Astrocyte (in vitro differentiated cells and primary cell): ENCODE measurements at regions not wholly inside any gene's neighbourhood (a gene's known extent, or its start where the extent isn't known, plus 50 kb on each side); places are given as distances from the start of the nearest gene placed in this dataset.

Source experiments
- DNase-seq: peaks from one replicate; pipeline ENCODE4 v3.0.0-alpha.2; 2010; ENCODE audit warnings: low read depth
- FAIRE-seq: peaks from 2 replicates; lab custom pipeline; 2011; peaks lifted over from hg19 to GRCh38; lab: Jason Lieb, UNC
- H2AFZ ChIP-seq: 2 replicates; pipeline ENCODE4 v1.6.0; 2012; ENCODE audit warnings: low read depth, low read length, inconsistent platforms
- H3K27ac ChIP-seq: 2 replicates; pipeline ENCODE4 v1.5.1; 2011; ENCODE audit warnings: low read depth, low read length, inconsistent platforms
- H3K27me3 ChIP-seq: 2 replicates; pipeline ENCODE4 v1.6.0; 2011; ENCODE audit warnings: low read length, inconsistent platforms; ENCODE audit not compliant: insufficient read depth
- H3K36me3 ChIP-seq: 2 replicates; pipeline ENCODE4 v1.5.1; 2011; ENCODE audit warnings: low read length, inconsistent platforms; ENCODE audit not compliant: insufficient read depth
- H3K4me1 ChIP-seq: 2 replicates; pipeline ENCODE4 v1.5.1; 2011; ENCODE audit warnings: low read length, inconsistent platforms; ENCODE audit not compliant: insufficient read depth
- H3K4me2 ChIP-seq: 2 replicates; pipeline ENCODE4 v1.6.0; 2012; ENCODE audit warnings: low read length, inconsistent platforms
- H3K4me3 ChIP-seq: 2 replicates; pipeline ENCODE4 v1.5.1; 2011; ENCODE audit warnings: low read depth, mild to moderate bottlenecking, low read length, inconsistent platforms; ENCODE audit not compliant: insufficient read depth
- H3K79me2 ChIP-seq: 2 replicates; pipeline ENCODE4 v1.6.0; 2012; ENCODE audit warnings: mild to moderate bottlenecking, low read length, inconsistent platforms; ENCODE audit not compliant: insufficient read depth
- H3K9ac ChIP-seq: 2 replicates; pipeline ENCODE4 v1.6.0; 2012; ENCODE audit warnings: mild to moderate bottlenecking, low read length, inconsistent platforms
- H3K9me3 ChIP-seq: 2 replicates; pipeline ENCODE4 v1.5.1; 2012; ENCODE audit warnings: low read depth, mild to moderate bottlenecking, low read length, inconsistent platforms; ENCODE audit not compliant: insufficient read depth
- H4K20me1 ChIP-seq: 2 replicates; pipeline ENCODE4 v1.6.0; 2012; ENCODE audit warnings: low read length, inconsistent platforms; ENCODE audit not compliant: insufficient read depth
- H3K27ac Mint-ChIP-seq: one replicate; pipeline ENCODE4 v1.8.0; 2021; ENCODE audit warnings: mild to moderate bottlenecking, mixed read lengths; ENCODE audit not compliant: unreplicated experiment
- H3K27me3 Mint-ChIP-seq: one replicate; pipeline ENCODE4 v1.8.0; 2021; ENCODE audit warnings: low read depth, mixed read lengths; ENCODE audit not compliant: unreplicated experiment
- H3K36me3 Mint-ChIP-seq: one replicate; pipeline ENCODE4 v1.8.0; 2021; ENCODE audit warnings: low read depth, mixed read lengths; ENCODE audit not compliant: unreplicated experiment
- H3K4me1 Mint-ChIP-seq: one replicate; pipeline ENCODE4 v1.8.0; 2021; ENCODE audit warnings: low read depth, mixed read lengths; ENCODE audit not compliant: unreplicated experiment
- H3K4me3 Mint-ChIP-seq: one replicate; pipeline ENCODE4 v1.8.0; 2021; ENCODE audit warnings: mild to moderate bottlenecking, moderate library complexity, mixed read lengths; ENCODE audit not compliant: unreplicated experiment
- H3K9me3 Mint-ChIP-seq: one replicate; pipeline ENCODE4 v1.8.0; 2021; ENCODE audit warnings: mild to moderate bottlenecking, mixed read lengths; ENCODE audit not compliant: unreplicated experiment
- CTCF ChIP-seq: IDR thresholded peaks from 2 replicates; pipeline ENCODE4 v1.5.1; 2011; ENCODE audit warnings: low read depth, mild to moderate bottlenecking, inconsistent platforms, low read length, moderate library complexity; ENCODE audit not compliant: insufficient read depth
- EZH2 ChIP-seq: IDR thresholded peaks from 2 replicates; pipeline ENCODE4 v1.6.1; 2012; ENCODE audit warnings: mild to moderate bottlenecking, low read length, inconsistent platforms; ENCODE audit not compliant: insufficient read depth

DNA sequence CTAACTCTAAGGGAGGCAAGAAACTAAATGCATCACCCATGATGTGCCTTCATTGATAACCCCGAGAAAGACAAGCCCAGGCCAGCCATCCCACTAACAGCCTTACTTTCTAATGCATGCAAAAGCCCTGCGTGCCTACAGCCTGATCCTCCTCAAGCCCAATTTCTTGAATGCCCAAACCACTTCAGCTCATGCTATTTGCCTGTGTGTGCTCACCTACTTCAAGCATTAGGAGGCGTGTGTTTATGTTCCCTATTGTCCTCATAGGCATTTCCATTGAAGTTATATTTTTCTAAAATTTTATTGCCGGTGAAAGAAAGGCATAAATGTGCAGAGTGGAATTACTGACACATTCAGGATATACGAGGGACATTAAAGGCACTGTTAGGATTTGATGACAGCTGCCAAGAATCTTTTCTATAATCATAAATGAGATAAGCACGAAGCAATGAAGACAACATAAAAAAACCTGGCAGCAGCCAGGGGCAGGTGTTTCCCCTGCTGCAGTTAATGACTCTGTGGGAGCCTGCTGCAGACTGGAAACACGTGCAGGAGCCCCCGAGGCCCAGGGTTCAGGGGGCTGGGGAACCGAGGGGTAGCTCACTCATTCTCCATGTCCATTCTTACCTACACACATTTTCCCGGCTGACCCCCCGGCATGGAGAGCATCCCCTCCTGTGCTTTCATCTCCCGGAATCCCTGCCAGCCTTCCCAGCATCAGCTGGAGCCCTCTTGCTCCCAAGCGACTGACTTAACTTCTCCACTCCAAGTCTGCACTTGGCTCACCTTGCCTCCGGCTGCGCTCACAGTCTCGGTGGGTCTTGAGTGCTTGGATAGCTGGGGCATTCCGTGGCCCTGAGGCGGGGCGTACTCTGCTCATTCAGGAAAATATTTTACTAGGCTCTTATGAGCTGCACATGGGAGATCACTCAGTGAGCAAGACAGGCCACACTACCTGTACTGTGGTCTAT lies 292.3 kb upstream of the SIX2 start:
- H3K4me3 Mint-ChIP-seq = no peak overlapping the region
- H3K4me2 ChIP-seq = no peak overlapping the region
- no peaks in the 10 kb centered on the region for H3K36me3 ChIP-seq
- no peaks in the 10 kb centered on the region for H3K79me2 ChIP-seq
- no peak overlapping the region for H3K27ac Mint-ChIP-seq
- H3K4me3 ChIP-seq = no peak overlapping the region
- peaks cover 42% of the 10 kb centered on the region for H3K27me3 Mint-ChIP-seq
- H3K27ac ChIP-seq = no peak overlapping the region
- H3K9me3 ChIP-seq = no peaks in the 10 kb centered on the region
- no peaks in the 10 kb centered on the region for H3K36me3 Mint-ChIP-seq
- H3K9me3 Mint-ChIP-seq = peaks cover 9% of the 10 kb centered on the region
- TF ChIP-seq EZH2 (no peak), CTCF (no peak)
- FAIRE-seq (no peak), DNase-seq (no peak)
- H3K4me1 ChIP-seq = no peaks in the 10 kb centered on the region
- no peak overlapping the region for H3K9ac ChIP-seq
- peaks cover 3% of the 10 kb centered on the region for H3K4me1 Mint-ChIP-seq
- peaks cover 19% of the 10 kb centered on the region for H3K27me3 ChIP-seq
- no peaks in the 10 kb centered on the region for H4K20me1 ChIP-seq
- no peak overlapping the region for H2AFZ ChIP-seq

GRCh38 chr2:45300026-45300750 lies 290.9 kb upstream of the SIX2 start:
- Histone ChIP-seq H4K20me1 (no peaks in the 10 kb centered on the region), H3K9ac (no peak overlapping the region), H3K36me3 (no peaks in the 10 kb centered on the region), H3K79me2 (no peaks in the 10 kb centered on the region), H3K27me3 (peaks cover 19% of the 10 kb centered on the region), H3K4me2 (no peak overlapping the region), H2AFZ (no peak overlapping the region), H3K4me3 (no peak overlapping the region), H3K4me1 (no peaks in the 10 kb centered on the region), H3K27ac (no peak overlapping the region), H3K9me3 (no peaks in the 10 kb centered on the region)
- Mint-ChIP-seq H3K36me3 (no peaks in the 10 kb centered on the region), H3K9me3 (peaks cover 9% of the 10 kb centered on the region), H3K27me3 (peaks cover 47% of the 10 kb centered on the region), H3K4me3 (no peak overlapping the region), H3K4me1 (peaks cover 3% of the 10 kb centered on the region), H3K27ac (no peak overlapping the region)
- DNase-seq (no peak), FAIRE-seq (no peak)
- no peak for TF ChIP-seq CTCF
- no peak for TF ChIP-seq EZH2
